HCT116 (cell line): ENCODE measurements at regions not wholly inside any gene's neighbourhood (a gene's known extent, or its start where the extent isn't known, plus 50 kb on each side); places are given as distances from the start of the nearest gene placed in this dataset.

Experiments
- ATAC-seq: fragments of 200-7000 bp; cut with Tn5 transposase; 2 replicates; pipeline ENCODE4 v1.9.1; 2020; ENCODE audit warnings: mild to moderate bottlenecking, moderate library complexity
- BruUV-seq: library from RNA; stranded (reverse); fragments of 400-500 nt; replicated peaks from 2 replicates; lab custom pipeline; 2021; lab: Mats Ljungman, UMichigan
- CTCF ChIA-PET: fragments of 300-600 bp; sonication (Branson Sonifier 250); formaldehyde crosslinking; loops from one replicate; lab custom pipeline; 2021; ENCODE audit warnings: antibody characterized with exemption; lab: Charles Lee
- POLR2A ChIA-PET: fragments of 300-600, 350-600 bp; sonication (Branson Sonifier 250); formaldehyde crosslinking; loops from one replicate; lab custom pipeline; 2021; ENCODE audit warnings: antibody characterized with exemption; lab: Charles Lee
- RAD21 ChIA-PET, 2 experiments: fragments of 300-600 bp; sonication (Branson Sonifier 250); formaldehyde crosslinking; loops; one replicate each; lab custom pipeline; 2023; ENCODE audit warnings: low total read pairs in 2 of 2; ENCODE audit not compliant: uncharacterized antibody in 2 of 2, unreplicated experiment in 2 of 2, low non-redundant PET in 1 of 2; lab: Charles Lee
- DNase-seq: peaks from one replicate; pipeline ENCODE4 v3.0.0-alpha.2; 2010; ENCODE audit warnings: low read depth, low spot score
- H2AFZ ChIP-seq: fragments of 200-600 bp; shearing (Covaris generic), sonication (generic); 2 replicates; pipeline ENCODE4 v1.6.1; 2017; ENCODE audit warnings: low read depth, mixed run types, mixed read lengths, antibody characterized with exemption, low read length; ENCODE audit not compliant: poor library complexity, severe bottlenecking
- H3K27ac ChIP-seq: 2 replicates; pipeline ENCODE4 v1.5.1; 2012; ENCODE audit warnings: low read depth, low read length
- H3K27me3 ChIP-seq: fragments of 200-600 bp; sonication (generic); 2 replicates; pipeline ENCODE4 v1.6.1; 2016; ENCODE audit warnings: mixed run types, low read length, mixed read lengths; ENCODE audit not compliant: insufficient read depth
- H3K36me3 ChIP-seq, 2 experiments: fragments of 200-500 bp in 1 of 2; fragments of 200-600 bp in 1 of 2; sonication (Bioruptor generic) in 1 of 2; sonication (generic) in 1 of 2; 2 replicates each; pipeline versions ENCODE4 v1.5.1 to v1.6.1; 2014 to 2016; ENCODE audit warnings: low read length in 2 of 2, inconsistent platforms in 1 of 2, mixed read lengths in 1 of 2, mixed run types in 1 of 2; ENCODE audit not compliant: insufficient read depth in 2 of 2, control insufficient read depth in 1 of 2
- H3K4me1 ChIP-seq, 2 experiments: fragments of 200-600 bp in 1 of 2; sonication (generic) in 1 of 2; 2 replicates each; pipeline versions ENCODE4 v1.5.1 to v1.6.1; 2012 to 2017; ENCODE audit warnings: low read length in 2 of 2, inconsistent platforms in 1 of 2, mild to moderate bottlenecking in 1 of 2, mixed read lengths in 1 of 2, mixed run types in 1 of 2, moderate library complexity in 1 of 2; ENCODE audit not compliant: insufficient read depth in 2 of 2, control insufficient read depth in 1 of 2
- H3K4me2 ChIP-seq: fragments of 200-600 bp; sonication (generic); 2 replicates; pipeline ENCODE4 v1.6.1; 2017; ENCODE audit warnings: mixed run types, low read length, mixed read lengths
- H3K4me3 ChIP-seq, 2 experiments: fragments of 200-600 bp in 1 of 2; sonication (generic) in 1 of 2; replicated peaks in 1 of 2; 2 replicates each; pipeline ENCODE4 v1.5.1; 2011 to 2016; ENCODE audit warnings: low read length in 2 of 2, control low read depth in 1 of 2, low read depth in 1 of 2, mild to moderate bottlenecking in 1 of 2, mixed read lengths in 1 of 2, mixed run types in 1 of 2
- H3K79me2 ChIP-seq: fragments of 200-600 bp; sonication (generic); 2 replicates; pipeline ENCODE4 v1.6.1; 2017; ENCODE audit warnings: mild to moderate bottlenecking, mixed run types, low read length, moderate library complexity, mixed read lengths; ENCODE audit not compliant: insufficient read depth
- H3K9ac ChIP-seq: fragments of 200-600 bp; sonication (generic); 2 replicates; pipeline ENCODE4 v1.6.1; 2016; ENCODE audit warnings: low read length, mixed read lengths
- H3K9me2 ChIP-seq: fragments of 200-600 bp; sonication (generic), shearing (Covaris generic); 2 replicates; pipeline ENCODE4 v1.6.1; 2017; ENCODE audit warnings: mixed run types, mild to moderate bottlenecking, moderate library complexity; ENCODE audit not compliant: insufficient read depth
- H3K9me3 ChIP-seq, 2 experiments: fragments of 200-500 bp in 1 of 2; fragments of 200-600 bp in 1 of 2; sonication (Bioruptor generic) in 1 of 2; sonication (generic) in 1 of 2; 2 replicates each; pipeline ENCODE4 v1.6.1; 2014 to 2017; ENCODE audit warnings: low read length in 2 of 2, mixed read lengths in 2 of 2, inconsistent platforms in 1 of 2, low read depth in 1 of 2, mild to moderate bottlenecking in 1 of 2, mixed run types in 1 of 2, moderate library complexity in 1 of 2; ENCODE audit not compliant: control insufficient read depth in 1 of 2, insufficient read depth in 1 of 2
- H4K20me1 ChIP-seq: fragments of 200-600 bp; sonication (generic), shearing (Covaris generic); 2 replicates; pipeline ENCODE4 v1.6.1; 2017; ENCODE audit warnings: mixed run types, mild to moderate bottlenecking, moderate library complexity; ENCODE audit not compliant: insufficient read depth
- ELF1 ChIP-seq: IDR thresholded peaks from 2 replicates; pipeline ENCODE4 v1.6.1; 2012; ENCODE audit warnings: low read depth, borderline replicate concordance
- EZH2 ChIP-seq: fragments of 200-600 bp; sonication (generic); IDR thresholded peaks from 2 replicates; pipeline ENCODE4 v1.6.1; 2017; ENCODE audit warnings: antibody characterized with exemption, mixed run types
- YY1 ChIP-seq: IDR thresholded peaks from 2 replicates; pipeline ENCODE4 v1.6.1; 2011; ENCODE audit warnings: low read length, low read depth, moderate library complexity, mild to moderate bottlenecking; ENCODE audit not compliant: insufficient replicate concordance; ENCODE audit errors: extremely low read depth
- intact Hi-C: fragments of 100-400 bp; cut with micrococcal nuclease; formaldehyde crosslinking; loops from 2 replicates; pipeline ENCODE4 v1.10.0; 2022
- TF ChIP-seq, protein P1 (sequence below): IDR thresholded peaks from 2 replicates; pipeline ENCODE4 v1.6.1; 2012
- TF ChIP-seq, protein P2 (sequence below): IDR thresholded peaks from 2 replicates; pipeline ENCODE4 v1.6.1; 2011; ENCODE audit warnings: mild to moderate bottlenecking, low read length, moderate library complexity; ENCODE audit not compliant: insufficient replicate concordance; ENCODE audit errors: extremely low read depth

DNA sequence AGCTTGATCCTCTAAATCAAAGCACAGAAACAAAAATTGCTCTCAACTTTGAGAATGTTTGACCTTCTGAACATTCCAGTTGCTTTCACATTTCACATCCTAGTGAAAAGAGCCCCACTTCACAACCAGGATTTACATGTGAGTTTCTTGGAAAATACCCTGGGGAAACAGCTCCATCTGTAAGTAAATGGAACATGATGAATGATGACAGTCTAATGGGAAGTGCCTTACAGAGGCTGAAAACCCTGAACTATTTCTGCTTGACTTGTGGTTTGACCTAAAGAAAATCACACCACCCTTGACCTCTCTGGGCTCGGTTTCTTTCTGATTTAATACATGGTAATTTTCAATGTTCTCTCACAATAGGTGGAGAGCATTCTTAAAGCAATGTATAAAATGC, 499.4 kb upstream of the API5 start:
- Histone ChIP-seq H3K9me3 (peaks cover 6 to 7% of the 10 kb centered on the region in 2 experiments; a peak in 2 of 4 replicates), H3K9ac (no peak overlapping the region), H4K20me1 (no peaks in the 10 kb centered on the region), H3K4me3 (no peak overlapping the region), H2AFZ (no peak overlapping the region), H3K27ac (no peak overlapping the region), H3K4me2 (no peak overlapping the region), H3K36me3 (no peaks in the 10 kb centered on the region), H3K4me1 (no peaks in the 10 kb centered on the region), H3K79me2 (no peaks in the 10 kb centered on the region), H3K9me2 (no peaks in the 10 kb centered on the region), H3K27me3 (no peaks in the 10 kb centered on the region)
- ChIA-PET RAD21 (no interaction called here), CTCF (no interaction called here), POLR2A (no interaction called here)
- TF ChIP-seq EZH2, result no peak
- TF ChIP-seq, protein P1, sequence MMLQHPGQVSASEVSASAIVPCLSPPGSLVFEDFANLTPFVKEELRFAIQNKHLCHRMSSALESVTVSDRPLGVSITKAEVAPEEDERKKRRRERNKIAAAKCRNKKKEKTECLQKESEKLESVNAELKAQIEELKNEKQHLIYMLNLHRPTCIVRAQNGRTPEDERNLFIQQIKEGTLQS, result no peak
- intact Hi-C loops, result no loop called here
- DNase-seq, result no peak
- no TSS peak for BruUV-seq
- no peak for ATAC-seq

DNA sequence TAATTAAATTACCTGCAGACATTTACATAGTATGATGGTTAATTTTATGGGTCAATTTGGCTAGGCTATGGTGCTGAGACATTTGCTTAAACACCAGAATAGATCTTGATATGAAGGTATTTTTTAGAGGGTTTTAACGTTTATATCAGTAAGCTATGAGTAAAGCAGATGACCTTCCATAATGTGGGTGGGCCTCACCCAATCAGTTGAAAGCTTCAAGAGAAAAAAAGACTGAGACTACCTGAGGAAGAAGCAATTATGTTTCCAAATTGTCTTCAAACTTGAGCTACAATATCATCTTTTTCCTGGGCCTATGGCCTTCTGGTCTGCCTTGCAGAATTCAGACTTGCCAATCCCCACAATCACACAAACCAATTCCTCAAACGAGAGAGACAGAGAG, 498.8 kb upstream of the API5 start:
- no peak overlapping the region for H3K4me3 ChIP-seq
- no peak overlapping the region for H3K4me2 ChIP-seq
- no peaks in the 10 kb centered on the region for H3K9me2 ChIP-seq
- H4K20me1 ChIP-seq, result no peaks in the 10 kb centered on the region
- no peaks in the 10 kb centered on the region for H3K36me3 ChIP-seq
- ChIA-PET CTCF (no interaction called here), RAD21 (no interaction called here), POLR2A (no interaction called here)
- no peak overlapping the region for H3K27ac ChIP-seq
- intact Hi-C loops, result no loop called here
- ATAC-seq, result no peak
- H3K27me3 ChIP-seq, result no peaks in the 10 kb centered on the region
- peaks cover 6 to 7% of the 10 kb centered on the region in 2 experiments; a peak in 2 of 4 replicates for H3K9me3 ChIP-seq
- H2AFZ ChIP-seq, result no peak overlapping the region
- no peak overlapping the region for H3K9ac ChIP-seq
- no peaks in the 10 kb centered on the region for H3K79me2 ChIP-seq
- BruUV-seq, result no TSS peak
- no peak for DNase-seq
- TF ChIP-seq ELF1 (no peak), YY1 (no peak)
- TF ChIP-seq, protein P2, sequence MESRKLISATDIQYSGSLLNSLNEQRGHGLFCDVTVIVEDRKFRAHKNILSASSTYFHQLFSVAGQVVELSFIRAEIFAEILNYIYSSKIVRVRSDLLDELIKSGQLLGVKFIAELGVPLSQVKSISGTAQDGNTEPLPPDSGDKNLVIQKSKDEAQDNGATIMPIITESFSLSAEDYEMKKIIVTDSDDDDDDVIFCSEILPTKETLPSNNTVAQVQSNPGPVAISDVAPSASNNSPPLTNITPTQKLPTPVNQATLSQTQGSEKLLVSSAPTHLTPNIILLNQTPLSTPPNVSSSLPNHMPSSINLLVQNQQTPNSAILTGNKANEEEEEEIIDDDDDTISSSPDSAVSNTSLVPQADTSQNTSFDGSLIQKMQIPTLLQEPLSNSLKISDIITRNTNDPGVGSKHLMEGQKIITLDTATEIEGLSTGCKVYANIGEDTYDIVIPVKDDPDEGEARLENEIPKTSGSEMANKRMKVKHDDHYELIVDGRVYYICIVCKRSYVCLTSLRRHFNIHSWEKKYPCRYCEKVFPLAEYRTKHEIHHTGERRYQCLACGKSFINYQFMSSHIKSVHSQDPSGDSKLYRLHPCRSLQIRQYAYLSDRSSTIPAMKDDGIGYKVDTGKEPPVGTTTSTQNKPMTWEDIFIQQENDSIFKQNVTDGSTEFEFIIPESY, result no peak
- TF ChIP-seq, all 23 proteins: peak for 0
- H3K4me1 ChIP-seq, result no peaks in the 10 kb centered on the region
